Erythroblast (primary cell): ENCODE measurements at regions not wholly inside any gene's neighbourhood (a gene's known extent, or its start where the extent isn't known, plus 50 kb on each side); places are given as distances from the start of the nearest gene placed in this dataset.

Source experiments
- DNase-seq, 2 experiments: peaks; one replicate each; lab custom pipeline; 2025; lab: John Stamatoyannopoulos, UW
- GATA1 ChIP-seq: IDR thresholded peaks from 2 replicates; pipeline ENCODE4 v1.6.1; 2011; ENCODE audit warnings: low read depth, mild to moderate bottlenecking, control low read depth, low read length, moderate library complexity
- POLR2A ChIP-seq: IDR thresholded peaks from 2 replicates; pipeline ENCODE4 v1.6.1; 2011; ENCODE audit warnings: mild to moderate bottlenecking, low read length

- TF ChIP-seq POLR2A: no peak
- TF ChIP-seq GATA1: no peak
- no peak for DNase-seq
These were observed 356.8 kb downstream of the SEC14L1 start for GRCh38 chr17:77497578-77497934.

- TF ChIP-seq GATA1 (no peak), POLR2A (no peak)
- DNase-seq: no peak
These were observed 357.4 kb downstream of the SEC14L1 start for GRCh38 chr17:77498091-77498741.

- DNase-seq: no peak
- TF ChIP-seq POLR2A: no peak
- TF ChIP-seq GATA1: no peak
These were observed 358.3 kb downstream of the SEC14L1 start for GRCh38 chr17:77498791-77499698.

GRCh38 chr17:77499699-77500435 lies 359.1 kb downstream of the SEC14L1 start:
- DNase-seq: no peak
- TF ChIP-seq POLR2A: no peak
- no peak for TF ChIP-seq GATA1

- peak; percentile 27 to 42 for DNase-seq
- TF ChIP-seq POLR2A (no peak), GATA1 (no peak)
These were observed 360.4 kb downstream of the SEC14L1 start for GRCh38 chr17:77501101-77501566.

GRCh38 chr17:77501751-77502625 lies 361.2 kb downstream of the SEC14L1 start:
- no peak for DNase-seq
- TF ChIP-seq GATA1: no peak
- TF ChIP-seq POLR2A: no peak

- no peak for TF ChIP-seq POLR2A
- TF ChIP-seq GATA1: no peak
- DNase-seq: no peak
These were observed 362.0 kb downstream of the SEC14L1 start for GRCh38 chr17:77502626-77503292.

- no peak for DNase-seq
- no peak for TF ChIP-seq POLR2A
- TF ChIP-seq GATA1: no peak
These were observed 362.5 kb downstream of the SEC14L1 start for GRCh38 chr17:77503293-77503655.

- TF ChIP-seq GATA1 (no peak), POLR2A (no peak)
- no peak for DNase-seq
These were observed 363.3 kb downstream of the SEC14L1 start for GRCh38 chr17:77503916-77504651.

GRCh38 chr17:77504652-77505155 lies 363.9 kb downstream of the SEC14L1 start:
- TF ChIP-seq POLR2A (no peak), GATA1 (no peak)
- no peak for DNase-seq

- no peak for TF ChIP-seq GATA1
- TF ChIP-seq POLR2A: no peak
- DNase-seq: no peak
These were observed 364.4 kb downstream of the SEC14L1 start for GRCh38 chr17:77505181-77505639.

GRCh38 chr17:77506371-77506991 lies 365.7 kb downstream of the SEC14L1 start:
- DNase-seq: no peak
- TF ChIP-seq POLR2A (no peak), GATA1 (no peak)
